SK-N-SH (cell line): ENCODE measurements at regions not wholly inside any gene's neighbourhood (a gene's known extent, or its start where the extent isn't known, plus 50 kb on each side); places are given as distances from the start of the nearest gene placed in this dataset.

Experiments
- CTCF ChIP-seq: fragments of 200-600 bp; sonication (generic); IDR thresholded peaks from 2 replicates; pipeline ENCODE4 v1.6.1; 2017; ENCODE audit warnings: antibody characterized with exemption, mild to moderate bottlenecking, moderate library complexity
- POLR2AphosphoS5 ChIP-seq: IDR thresholded peaks from 2 replicates; pipeline ENCODE4 v1.6.1; 2012; ENCODE audit warnings: low read depth, low read length
- SIN3A ChIP-seq: IDR thresholded peaks from 2 replicates; pipeline ENCODE4 v1.6.1; 2012; ENCODE audit warnings: low read depth, mild to moderate bottlenecking, low read length, moderate library complexity, borderline replicate concordance

GRCh38 chr1:79679916-79680315 is 673.4 kb upstream of the ADGRL4 start:
- no peak for TF ChIP-seq SIN3A
- no peak for TF ChIP-seq CTCF
- TF ChIP-seq POLR2AphosphoS5 = no peak
